ENCODE measurements at regions not wholly inside any gene's neighbourhood (a gene's known extent, or its start where the extent isn't known, plus 50 kb on each side); places are given as distances from the start of the nearest gene placed in this dataset.

DNA sequence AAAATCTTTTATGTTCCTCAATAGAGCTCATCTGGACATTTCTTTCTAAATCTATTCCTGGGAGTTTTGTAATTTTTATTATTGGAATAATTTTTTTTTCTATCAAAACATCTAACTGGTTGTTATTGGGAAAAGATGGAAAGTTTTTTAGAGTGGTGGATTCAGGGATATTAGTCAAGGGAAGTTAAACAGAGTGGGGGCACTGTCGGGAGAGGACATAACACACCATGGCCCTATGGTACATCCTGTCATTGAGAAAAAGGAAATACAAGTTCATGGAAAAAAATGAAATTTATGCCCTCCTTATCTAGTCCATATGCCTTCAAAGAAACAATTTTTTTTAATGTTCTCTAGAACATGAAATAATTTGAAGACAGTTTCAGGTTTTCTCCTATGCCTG is 96.3 kb upstream of the TSPAN5 start:
- TF ChIP-seq CTCF (IDR thresholded peaks at IDR 0.05 in 8 of 11, conservative IDR thresholded peaks at IDR 0.05 in 3 of 11) (no peak), POLR2AphosphoS5 (IDR thresholded peaks at IDR 0.05) (no peak)

All from spleen (tissue), 7 donors.